ENCODE measurements at regions not wholly inside any gene's neighbourhood (a gene's known extent, or its start where the extent isn't known, plus 50 kb on each side); places are given as distances from the start of the nearest gene placed in this dataset.

GRCh38 chr4:56240554-56241174, 146.6 kb downstream of the AASDH start (continued):
- TF ChIP-seq ZBTB2 (CRISPR knock-in tag; IDR thresholded peaks at IDR 0.05; ENCODE audit: low read depth) (0 out of 2 replicates have a peak, but pooled peaks have one; percentile 22), KLF13 (CRISPR knock-in tag; IDR thresholded peaks at IDR 0.05) (no peak), ZNF546 (CRISPR knock-in tag; conservative IDR thresholded peaks at IDR 0.05) (no peak), SAP130 (CRISPR knock-in tag; IDR thresholded peaks at IDR 0.05; ENCODE audit: low read depth) (peak; percentile 47), LRRFIP1 (CRISPR knock-in tag; conservative IDR thresholded peaks at IDR 0.05) (no peak), STAG1 (CRISPR knock-in tag; IDR thresholded peaks at IDR 0.05) (no peak), TOPORS (CRISPR knock-in tag; IDR thresholded peaks at IDR 0.05) (no peak), HCFC1 (IDR thresholded peaks at IDR 0.05; ENCODE audit: low read depth, low read length) (no peak), RFX3 (CRISPR knock-in tag; IDR thresholded peaks at IDR 0.05) (no peak), SP1 (IDR thresholded peaks at IDR 0.05) (no peak), SP1 (CRISPR knock-in tag; IDR thresholded peaks at IDR 0.05) (no peak), EP300 (IDR thresholded peaks at IDR 0.05; ENCODE audit: low read depth in 2 of 2, low read length in 2 of 2) (peak in 1 of 2 experiments; percentile 40; a peak in 1 of 4 replicates), EP300 (CRISPR knock-in tag; IDR thresholded peaks at IDR 0.05; ENCODE audit: borderline replicate concordance) (no peak), KAT8 (CRISPR knock-in tag; IDR thresholded peaks at IDR 0.05) (no peak), MEIS2 (CRISPR knock-in tag; IDR thresholded peaks at IDR 0.05) (peak; percentile 100), IRX3 (CRISPR knock-in tag; IDR thresholded peaks at IDR 0.05; ENCODE audit: borderline replicate concordance, low read depth) (no peak), MXI1 (IDR thresholded peaks at IDR 0.05; ENCODE audit: borderline replicate concordance, low read depth, low read length) (no peak), ZNF530 (CRISPR knock-in tag; IDR thresholded peaks at IDR 0.05; ENCODE audit: low read depth) (no peak), FOXA1 (IDR thresholded peaks at IDR 0.05) (no peak), FOXA1 (CRISPR knock-in tag; IDR thresholded peaks at IDR 0.05) (0 out of 2 replicates have a peak, but pooled peaks have one; percentile 22), SP2 (CRISPR knock-in tag; IDR thresholded peaks at IDR 0.05) (no peak), ELF3 (CRISPR knock-in tag; IDR thresholded peaks at IDR 0.05) (no peak), KLF15 (CRISPR knock-in tag; IDR thresholded peaks at IDR 0.05; ENCODE audit: borderline replicate concordance) (no peak), MED8 (CRISPR knock-in tag; IDR thresholded peaks at IDR 0.05; ENCODE audit: insufficient replicate concordance) (no peak), ZMAT3 (CRISPR knock-in tag; conservative IDR thresholded peaks at IDR 0.05) (no peak), ZNF790 (CRISPR knock-in tag; IDR thresholded peaks at IDR 0.05; ENCODE audit: borderline replicate concordance) (no peak)
- TF ChIP-seq, protein P1, sequence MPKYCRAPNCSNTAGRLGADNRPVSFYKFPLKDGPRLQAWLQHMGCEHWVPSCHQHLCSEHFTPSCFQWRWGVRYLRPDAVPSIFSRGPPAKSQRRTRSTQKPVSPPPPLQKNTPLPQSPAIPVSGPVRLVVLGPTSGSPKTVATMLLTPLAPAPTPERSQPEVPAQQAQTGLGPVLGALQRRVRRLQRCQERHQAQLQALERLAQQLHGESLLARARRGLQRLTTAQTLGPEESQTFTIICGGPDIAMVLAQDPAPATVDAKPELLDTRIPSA (CRISPR knock-in tag; IDR thresholded peaks at IDR 0.05; ENCODE audit: borderline replicate concordance): no peak
- TF ChIP-seq, protein P2, sequence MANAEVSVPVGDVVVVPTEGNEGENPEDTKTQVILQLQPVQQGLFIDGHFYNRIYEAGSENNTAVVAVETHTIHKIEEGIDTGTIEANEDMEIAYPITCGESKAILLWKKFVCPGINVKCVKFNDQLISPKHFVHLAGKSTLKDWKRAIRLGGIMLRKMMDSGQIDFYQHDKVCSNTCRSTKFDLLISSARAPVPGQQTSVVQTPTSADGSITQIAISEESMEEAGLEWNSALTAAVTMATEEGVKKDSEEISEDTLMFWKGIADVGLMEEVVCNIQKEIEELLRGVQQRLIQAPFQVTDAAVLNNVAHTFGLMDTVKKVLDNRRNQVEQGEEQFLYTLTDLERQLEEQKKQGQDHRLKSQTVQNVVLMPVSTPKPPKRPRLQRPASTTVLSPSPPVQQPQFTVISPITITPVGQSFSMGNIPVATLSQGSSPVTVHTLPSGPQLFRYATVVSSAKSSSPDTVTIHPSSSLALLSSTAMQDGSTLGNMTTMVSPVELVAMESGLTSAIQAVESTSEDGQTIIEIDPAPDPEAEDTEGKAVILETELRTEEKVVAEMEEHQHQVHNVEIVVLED (CRISPR knock-in tag; IDR thresholded peaks at IDR 0.05; ENCODE audit: borderline replicate concordance): no peak

All from HepG2 (cell line).